PC-3 (cell line): ENCODE measurements at regions not wholly inside any gene's neighbourhood (a gene's known extent, or its start where the extent isn't known, plus 50 kb on each side); places are given as distances from the start of the nearest gene placed in this dataset.

Experiments used
- ATAC-seq: fragments of 200-7000 bp; cut with Tn5 transposase; 2 replicates; pipeline ENCODE4 v1.9.1; 2020; ENCODE audit warnings: mild to moderate bottlenecking, moderate library complexity
- BruUV-seq: library from RNA; stranded (reverse); fragments of 400-500 nt; replicated peaks from 2 replicates; lab custom pipeline; 2021; lab: Mats Ljungman, UMichigan
- CTCF ChIA-PET: fragments of 300-600 bp; sonication (Branson Sonifier 250); formaldehyde crosslinking; loops from one replicate; lab custom pipeline; 2022; ENCODE audit warnings: antibody characterized with exemption; lab: Charles Lee
- POLR2A ChIA-PET: fragments of 300-600 bp; sonication (Branson Sonifier 250); formaldehyde crosslinking; loops from one replicate; lab custom pipeline; 2022; ENCODE audit warnings: antibody characterized with exemption; ENCODE audit not compliant: unreplicated experiment; lab: Charles Lee
- DNase-seq: peaks from one replicate; pipeline ENCODE4 v3.0.0-alpha.2; 2015
- H2AFZ ChIP-seq: fragments of 300-600 bp; sonication (generic); 2 replicates; pipeline ENCODE4 v1.6.0; 2016; ENCODE audit warnings: antibody characterized with exemption, low read length
- H3F3A ChIP-seq: fragments of 300-600 bp; sonication (generic); one replicate; pipeline ENCODE4 v1.6.0; 2017; ENCODE audit warnings: antibody characterized with exemption, low read length, control low read depth, mild to moderate bottlenecking; ENCODE audit not compliant: unreplicated experiment
- H3K27ac ChIP-seq: fragments of 300-600 bp; sonication (generic); 2 replicates; pipeline ENCODE4 v1.5.1; 2016; ENCODE audit warnings: mild to moderate bottlenecking, low read length
- H3K27me3 ChIP-seq: fragments of 300-600 bp; sonication (generic); 2 replicates; pipeline ENCODE4 v1.6.1; 2016; ENCODE audit warnings: low read length, mixed read lengths
- H3K36me3 ChIP-seq: fragments of 300-600 bp; sonication (generic); 2 replicates; pipeline ENCODE4 v1.6.1; 2016; ENCODE audit warnings: low read depth, mixed run types, low read length, mixed read lengths
- H3K4me1 ChIP-seq: fragments of 300-600 bp; sonication (generic); 2 replicates; pipeline ENCODE4 v1.5.1; 2016; ENCODE audit warnings: low read length; ENCODE audit not compliant: insufficient read depth
- H3K4me2 ChIP-seq: fragments of 300-600 bp; sonication (generic); 2 replicates; pipeline ENCODE4 v1.6.0; 2016; ENCODE audit warnings: low read length
- H3K4me3 ChIP-seq: fragments of 300-600 bp; sonication (generic); 2 replicates; pipeline ENCODE4 v1.5.1; 2016; ENCODE audit warnings: mild to moderate bottlenecking, low read length, mixed read lengths
- H3K79me2 ChIP-seq: fragments of 300-600 bp; sonication (generic); 2 replicates; pipeline ENCODE4 v1.6.1; 2017; ENCODE audit warnings: low read length, mixed read lengths
- H3K9ac ChIP-seq: fragments of 300-600 bp; sonication (generic); 2 replicates; pipeline ENCODE4 v1.6.0; 2016; ENCODE audit warnings: mild to moderate bottlenecking, low read length
- H3K9me2 ChIP-seq: fragments of 300-600 bp; sonication (generic); replicated peaks from 2 replicates; pipeline ENCODE4 v1.6.1; 2016; ENCODE audit warnings: mixed run types, low read length, mixed read lengths
- H3K9me3 ChIP-seq: fragments of 300-600 bp; sonication (generic); 2 replicates; pipeline ENCODE4 v1.6.1; 2016; ENCODE audit warnings: low read length, mixed read lengths
- H4K20me1 ChIP-seq: fragments of 300-600 bp; sonication (generic); 2 replicates; pipeline ENCODE4 v1.6.1; 2016; ENCODE audit warnings: low read length, mixed read lengths
- EZH2 ChIP-seq: fragments of 300-600 bp; sonication (generic); IDR thresholded peaks from one replicate; pipeline ENCODE4 v1.6.1; 2017; ENCODE audit warnings: antibody characterized with exemption, mild to moderate bottlenecking, low read length; ENCODE audit not compliant: unreplicated experiment
- EZH2phosphoT487 ChIP-seq: fragments of 300-600 bp; sonication (generic); IDR thresholded peaks from 2 replicates; pipeline ENCODE4 v1.6.1; 2018; ENCODE audit warnings: mild to moderate bottlenecking, antibody characterized with exemption, low read length, borderline replicate concordance
- intact Hi-C: fragments of 100-400 bp; cut with micrococcal nuclease; formaldehyde crosslinking; loops from 2 replicates; pipeline ENCODE4 v1.9.0; 2023
- TF ChIP-seq, protein P1 (sequence below): fragments of 300-600 bp; sonication (generic); conservative IDR thresholded peaks from 2 replicates; pipeline ENCODE4 v1.5.1; 2017; ENCODE audit warnings: antibody characterized with exemption, low read depth, mild to moderate bottlenecking, low read length

DNA sequence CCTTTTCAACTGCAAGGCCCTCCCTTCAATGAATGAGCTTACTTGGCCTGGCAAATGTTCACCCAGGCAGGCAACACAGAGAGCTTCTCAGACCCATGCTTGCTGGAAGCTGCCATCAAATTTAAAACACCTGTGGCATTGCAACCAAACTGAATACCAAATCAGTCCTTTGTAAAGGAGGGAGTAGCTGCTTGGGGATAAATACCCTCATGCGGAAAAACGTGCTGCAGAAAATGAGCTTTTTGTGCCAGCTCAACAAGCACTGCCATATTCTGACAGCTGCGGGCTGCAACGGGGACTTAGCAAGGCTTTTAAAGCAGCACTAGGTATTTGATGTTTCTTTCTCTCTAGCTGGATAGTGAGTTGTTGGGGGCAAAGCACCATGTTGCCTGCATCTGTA, 119.7 kb downstream of the PLPPR4 start:
- Histone ChIP-seq H3K4me1 (no peaks in the 10 kb centered on the region), H3K27ac (no peak overlapping the region), H3K9me2 (no peaks in the 10 kb centered on the region), H3K4me2 (no peak overlapping the region), H3K4me3 (no peak overlapping the region), H3K79me2 (no peaks in the 10 kb centered on the region), H2AFZ (no peak overlapping the region), H3F3A (no peaks in the 10 kb centered on the region), H3K9me3 (no peaks in the 10 kb centered on the region), H4K20me1 (no peaks in the 10 kb centered on the region), H3K9ac (no peak overlapping the region), H3K36me3 (no peaks in the 10 kb centered on the region), H3K27me3 (no peaks in the 10 kb centered on the region)
- no peak for ATAC-seq
- ChIA-PET CTCF (no interaction called here), POLR2A (no interaction called here)
- TF ChIP-seq, protein P1, sequence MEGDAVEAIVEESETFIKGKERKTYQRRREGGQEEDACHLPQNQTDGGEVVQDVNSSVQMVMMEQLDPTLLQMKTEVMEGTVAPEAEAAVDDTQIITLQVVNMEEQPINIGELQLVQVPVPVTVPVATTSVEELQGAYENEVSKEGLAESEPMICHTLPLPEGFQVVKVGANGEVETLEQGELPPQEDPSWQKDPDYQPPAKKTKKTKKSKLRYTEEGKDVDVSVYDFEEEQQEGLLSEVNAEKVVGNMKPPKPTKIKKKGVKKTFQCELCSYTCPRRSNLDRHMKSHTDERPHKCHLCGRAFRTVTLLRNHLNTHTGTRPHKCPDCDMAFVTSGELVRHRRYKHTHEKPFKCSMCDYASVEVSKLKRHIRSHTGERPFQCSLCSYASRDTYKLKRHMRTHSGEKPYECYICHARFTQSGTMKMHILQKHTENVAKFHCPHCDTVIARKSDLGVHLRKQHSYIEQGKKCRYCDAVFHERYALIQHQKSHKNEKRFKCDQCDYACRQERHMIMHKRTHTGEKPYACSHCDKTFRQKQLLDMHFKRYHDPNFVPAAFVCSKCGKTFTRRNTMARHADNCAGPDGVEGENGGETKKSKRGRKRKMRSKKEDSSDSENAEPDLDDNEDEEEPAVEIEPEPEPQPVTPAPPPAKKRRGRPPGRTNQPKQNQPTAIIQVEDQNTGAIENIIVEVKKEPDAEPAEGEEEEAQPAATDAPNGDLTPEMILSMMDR = no peak
- TF ChIP-seq EZH2 (no peak), EZH2phosphoT487 (no peak)
- intact Hi-C loops = no loop called here
- no peak for DNase-seq
- no TSS peak for BruUV-seq

- intact Hi-C loops = no loop called here
These were observed 121.6 kb downstream of the PLPPR4 start for GRCh38 chr1:99385852-99386251.

DNA sequence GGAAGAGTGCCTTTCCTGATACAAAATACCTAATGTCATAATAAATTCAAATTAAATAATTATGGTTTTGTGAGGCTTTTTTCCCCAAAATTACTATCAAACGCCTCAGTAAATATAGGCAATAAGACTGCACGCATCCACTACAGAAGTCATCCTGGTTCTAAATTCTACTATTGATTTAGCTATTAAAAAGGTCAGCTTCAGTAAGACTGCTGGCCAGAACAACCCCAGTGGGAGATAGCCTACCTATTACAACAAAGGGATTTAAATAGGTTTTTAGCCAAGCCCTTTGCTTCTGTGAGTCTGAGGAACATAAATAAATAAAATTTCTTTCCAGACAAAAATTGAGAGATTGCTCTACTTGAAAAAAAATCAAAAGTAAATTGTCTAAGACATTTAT, 132.1 kb downstream of the PLPPR4 start:
- H2AFZ ChIP-seq = no peak overlapping the region
- H3K9ac ChIP-seq = no peak overlapping the region
- no peak overlapping the region for H3K27ac ChIP-seq
- BruUV-seq = no TSS peak
- no peaks in the 10 kb centered on the region for H3K79me2 ChIP-seq
- no peak overlapping the region for H3K4me3 ChIP-seq
- H3K4me2 ChIP-seq = no peak overlapping the region
- ATAC-seq (no peak), DNase-seq (no peak)
- no peaks in the 10 kb centered on the region for H3K4me1 ChIP-seq
- TF ChIP-seq EZH2 (no peak), EZH2phosphoT487 (no peak)
- TF ChIP-seq, protein P1 = no peak
- intact Hi-C loops = no loop called here
- H3F3A ChIP-seq = no peaks in the 10 kb centered on the region
- no peaks in the 10 kb centered on the region for H4K20me1 ChIP-seq
- no peaks in the 10 kb centered on the region for H3K9me3 ChIP-seq
- CTCF ChIA-PET = no interaction called here
- no peaks in the 10 kb centered on the region for H3K27me3 ChIP-seq
- no peaks in the 10 kb centered on the region for H3K36me3 ChIP-seq
- POLR2A ChIA-PET = no interaction called here
- H3K9me2 ChIP-seq = no peaks in the 10 kb centered on the region

More at GRCh38 chr1:99385852-99386251, 121.6 kb downstream of the PLPPR4 start:
- no peaks in the 10 kb centered on the region for H3K79me2 ChIP-seq
- no peaks in the 10 kb centered on the region for H3K9me3 ChIP-seq
- H3K9me2 ChIP-seq = no peaks in the 10 kb centered on the region
- no peak for DNase-seq
- H2AFZ ChIP-seq = no peak overlapping the region
- H3K4me2 ChIP-seq = no peak overlapping the region
- no peak overlapping the region for H3K27ac ChIP-seq
- H3K4me3 ChIP-seq = no peak overlapping the region
- H4K20me1 ChIP-seq = no peaks in the 10 kb centered on the region
- ChIA-PET CTCF (no interaction called here), POLR2A (interaction anchor here (0.7 kb wide), 1 partner anchor 43 kb away, joined by 3 read pairs; no protein-coding TSS in a partner anchor)
- no peak for TF ChIP-seq EZH2phosphoT487
- TF ChIP-seq, protein P1 = no peak
- no peak for TF ChIP-seq EZH2
- no peak for ATAC-seq
- no peaks in the 10 kb centered on the region for H3F3A ChIP-seq
- H3K36me3 ChIP-seq = no peaks in the 10 kb centered on the region
- no peak overlapping the region for H3K9ac ChIP-seq
- BruUV-seq = no TSS peak
- H3K27me3 ChIP-seq = no peaks in the 10 kb centered on the region
- no peaks in the 10 kb centered on the region for H3K4me1 ChIP-seq
